IPS DF 6.9 (cell line): ENCODE measurements at regions not wholly inside any gene's neighbourhood (a gene's known extent, or its start where the extent isn't known, plus 50 kb on each side); places are given as distances from the start of the nearest gene placed in this dataset.

Source experiments
- DNase-seq: peaks from one replicate; pipeline ENCODE4 v3.0.0-alpha.2; 2013; ENCODE audit warnings: low read depth, low spot score
- H3K27ac ChIP-seq: one replicate; pipeline ENCODE4 v1.5.1; 2013; ENCODE audit warnings: low read length, control low read depth
- H3K27me3 ChIP-seq: 2 replicates; pipeline ENCODE4 v1.6.1; 2013; ENCODE audit warnings: mild to moderate bottlenecking, low read length; ENCODE audit not compliant: control insufficient read depth, insufficient read depth
- H3K36me3 ChIP-seq: 2 replicates; pipeline ENCODE4 v1.6.1; 2013; ENCODE audit warnings: low read length; ENCODE audit not compliant: control insufficient read depth, insufficient read depth
- H3K4me1 ChIP-seq: 2 replicates; pipeline ENCODE4 v1.6.1; 2013; ENCODE audit warnings: low read length; ENCODE audit not compliant: control insufficient read depth, insufficient read depth
- H3K4me3 ChIP-seq: 2 replicates; pipeline ENCODE4 v1.5.1; 2013; ENCODE audit warnings: mild to moderate bottlenecking, low read length
- H3K9me3 ChIP-seq: 2 replicates; pipeline ENCODE4 v1.6.1; 2013; ENCODE audit warnings: low read length, inconsistent platforms; ENCODE audit not compliant: control insufficient read depth, insufficient read depth
- WGBS: extraction: QIAGEN DNeasy Blood & Tissue Kit; methylation state at CpG from one replicate; pipeline ENCODE4 v1.1.7; 2013; ENCODE audit warnings: mixed read lengths, missing lambda C conversion rate; ENCODE audit not compliant: insufficient read length, insufficient coverage; 5-methylcytosine and 5-hydroxymethylcytosine counted together

DNA sequence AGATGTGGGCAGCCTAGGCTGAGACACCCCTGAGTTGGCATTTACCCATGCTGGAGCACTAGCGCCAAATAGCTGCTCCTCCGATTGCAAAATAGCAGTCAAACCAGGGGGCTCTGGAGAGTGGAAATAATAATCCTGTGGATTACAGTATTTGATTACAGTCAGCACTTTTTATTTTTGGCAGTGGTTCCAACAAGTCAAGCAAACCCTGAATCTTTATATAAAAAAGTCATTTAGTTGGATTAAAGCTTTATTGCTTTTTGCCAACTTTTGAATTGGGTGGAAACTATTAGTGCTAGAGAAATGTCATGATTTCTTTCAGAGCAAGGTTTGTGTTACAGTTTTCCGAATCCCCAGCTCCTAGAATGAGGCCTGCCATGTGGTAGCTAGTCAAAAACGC is 99.3 kb upstream of the FAM20A start:
- H3K27me3 ChIP-seq, result peaks cover 1% of the 10 kb centered on the region; the same call in 1 of the 2 replicates
- H3K27ac ChIP-seq, result no peak overlapping the region
- no peaks in the 10 kb centered on the region for H3K4me1 ChIP-seq
- DNase-seq, result no peak
- no peaks in the 10 kb centered on the region for H3K36me3 ChIP-seq
- no peaks in the 10 kb centered on the region for H3K9me3 ChIP-seq
- no CpG with 5 or more reads among the region's 4 CpGs for WGBS
- H3K4me3 ChIP-seq, result no peak overlapping the region

DNA sequence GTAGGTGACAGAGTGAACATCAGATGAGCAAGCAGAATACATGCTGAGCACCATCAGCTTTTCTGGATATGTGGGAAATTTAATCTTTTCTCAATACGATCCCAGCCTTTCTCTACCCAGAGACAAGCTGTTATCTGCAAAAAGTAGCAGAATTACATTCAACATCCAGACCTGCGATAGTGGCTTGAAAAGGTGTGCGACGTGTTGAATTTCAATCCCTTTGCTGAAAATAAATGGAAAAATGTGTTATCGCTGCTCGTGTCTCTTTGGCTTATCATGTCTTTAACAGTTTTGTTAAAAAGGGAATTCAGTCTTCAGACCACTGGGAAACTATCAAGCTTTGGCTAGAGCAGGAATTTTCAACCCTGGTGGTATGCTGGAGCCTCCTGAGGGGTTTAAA is 98.8 kb upstream of the FAM20A start:
- Histone ChIP-seq H3K4me3 (no peak overlapping the region), H3K36me3 (no peaks in the 10 kb centered on the region), H3K27me3 (peaks cover 1% of the 10 kb centered on the region; the same call in 1 of the 2 replicates), H3K4me1 (no peaks in the 10 kb centered on the region), H3K27ac (no peak overlapping the region), H3K9me3 (no peaks in the 10 kb centered on the region)
- WGBS, result no CpG with 5 or more reads among the region's 6 CpGs
- DNase-seq, result no peak

DNA sequence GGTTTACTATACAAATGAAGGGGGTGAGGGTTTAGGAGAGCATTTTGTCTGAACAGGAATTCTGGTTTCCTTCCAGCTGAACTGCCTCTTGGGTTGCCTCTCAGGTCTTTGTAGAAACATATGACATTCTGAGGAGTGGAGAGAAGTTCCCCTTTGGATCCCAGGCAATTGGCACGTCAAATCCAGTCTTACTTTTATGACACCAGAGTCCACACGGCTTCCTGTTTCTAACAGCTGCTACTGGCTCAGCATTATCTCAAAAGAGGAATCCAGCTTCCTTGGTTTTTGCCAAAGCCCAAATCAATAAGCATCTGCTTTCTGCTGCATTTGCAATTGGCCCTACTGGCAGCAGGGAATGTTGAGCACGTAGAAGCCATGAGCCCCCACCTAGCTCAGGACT is 97.6 kb upstream of the FAM20A start:
- DNase-seq, result no peak
- Histone ChIP-seq H3K27ac (no peak overlapping the region), H3K4me1 (no peaks in the 10 kb centered on the region), H3K27me3 (no peaks in the 10 kb centered on the region), H3K36me3 (no peaks in the 10 kb centered on the region), H3K9me3 (no peaks in the 10 kb centered on the region), H3K4me3 (no peak overlapping the region)
- WGBS, result no CpG with 5 or more reads among the region's 3 CpGs

DNA sequence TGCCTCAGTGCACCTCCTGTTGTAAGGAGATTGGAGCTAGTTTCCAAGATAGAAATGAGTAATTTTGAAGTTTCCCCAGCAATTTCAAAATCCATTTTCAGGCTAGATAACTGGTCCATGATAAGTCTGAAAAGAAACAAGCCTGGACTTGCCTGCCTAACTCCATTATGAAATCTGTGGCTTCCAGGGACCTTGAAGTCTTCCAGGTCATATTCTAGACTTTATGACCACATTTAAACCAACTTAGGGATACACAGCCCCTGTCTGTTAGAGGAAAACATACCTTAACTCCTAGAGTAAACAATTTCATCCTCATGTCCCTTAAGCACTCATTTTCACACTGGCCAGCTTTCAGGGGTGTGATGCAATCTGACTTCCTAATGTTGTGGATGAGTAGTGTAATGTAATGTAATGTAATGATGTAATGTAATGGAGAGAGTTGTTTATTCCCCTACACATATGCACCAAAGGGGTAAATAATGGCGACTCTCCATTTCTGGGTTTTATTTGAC is 96.7 kb upstream of the FAM20A start:
- no peak overlapping the region for H3K4me3 ChIP-seq
- H3K36me3 ChIP-seq, result no peaks in the 10 kb centered on the region
- H3K4me1 ChIP-seq, result no peaks in the 10 kb centered on the region
- no peaks in the 10 kb centered on the region for H3K27me3 ChIP-seq
- H3K27ac ChIP-seq, result no peak overlapping the region
- no CpG with 5 or more reads among the region's 1 CpG for WGBS
- DNase-seq, result no peak
- no peaks in the 10 kb centered on the region for H3K9me3 ChIP-seq

DNA sequence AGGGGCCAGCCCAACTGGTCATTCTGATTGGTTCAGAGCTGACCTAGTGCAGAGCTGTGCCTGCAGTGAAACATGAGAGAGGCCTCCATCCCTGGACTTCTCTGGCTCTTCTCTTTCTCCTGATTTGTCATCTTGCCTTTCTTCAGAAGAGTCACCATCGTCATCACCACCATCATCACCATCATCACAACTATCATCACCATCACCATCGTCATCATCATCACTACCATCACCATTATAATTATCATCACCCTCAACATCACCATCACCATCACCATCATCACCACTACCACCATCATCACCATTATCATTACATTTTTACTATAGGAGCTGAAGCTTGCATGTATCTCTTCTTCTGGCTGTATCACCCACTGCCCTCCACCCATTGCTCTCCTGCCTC is 94.5 kb upstream of the FAM20A start:
- 100% methylated on average over 1 of the region's 2 CpGs for WGBS
- Histone ChIP-seq H3K36me3 (no peaks in the 10 kb centered on the region), H3K4me3 (no peak overlapping the region), H3K27me3 (no peaks in the 10 kb centered on the region), H3K4me1 (no peaks in the 10 kb centered on the region), H3K9me3 (no peaks in the 10 kb centered on the region), H3K27ac (no peak overlapping the region)
- no peak for DNase-seq

- no peaks in the 10 kb centered on the region for H3K36me3 ChIP-seq
- no peak for DNase-seq
These were observed 93.8 kb upstream of the FAM20A start for GRCh38 chr17:68694791-68695485.

DNA sequence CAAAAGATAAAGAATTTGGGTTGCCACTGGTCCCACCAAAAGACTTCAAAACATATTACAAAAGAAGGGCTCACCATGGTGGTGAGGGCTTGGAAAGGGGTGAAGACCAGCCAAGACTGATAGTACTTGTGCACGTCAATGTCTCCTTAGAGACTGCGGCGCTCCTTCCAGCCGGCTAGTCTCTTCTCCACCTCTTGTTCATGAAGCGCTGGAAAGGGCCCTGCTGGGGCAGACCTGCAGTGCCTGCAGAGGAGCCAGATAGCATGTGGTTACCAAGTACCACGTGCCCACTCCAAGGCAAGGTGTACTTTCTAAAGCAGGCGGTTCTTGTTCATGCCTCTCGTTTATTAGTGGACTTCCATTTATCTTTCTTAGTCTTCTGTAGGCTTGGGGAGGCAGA is 92.7 kb upstream of the FAM20A start:
- Histone ChIP-seq H3K9me3 (no peaks in the 10 kb centered on the region), H3K4me1 (no peaks in the 10 kb centered on the region), H3K27me3 (no peaks in the 10 kb centered on the region), H3K27ac (no peak overlapping the region), H3K36me3 (no peaks in the 10 kb centered on the region), H3K4me3 (no peak overlapping the region)
- whole genome bisulfite sequencing, result no CpG with 5 or more reads among the region's 8 CpGs
- no peak for DNase-seq

More at GRCh38 chr17:68694791-68695485, 93.8 kb upstream of the FAM20A start:
- Histone ChIP-seq H3K4me1 (no peaks in the 10 kb centered on the region), H3K4me3 (no peak overlapping the region), H3K9me3 (no peaks in the 10 kb centered on the region), H3K27ac (no peak overlapping the region), H3K27me3 (no peaks in the 10 kb centered on the region)
- no CpG with 5 or more reads among the region's 6 CpGs for WGBS

- H3K4me1 ChIP-seq, result no peaks in the 10 kb centered on the region
- no peak for DNase-seq
- no CpG with 5 or more reads among the region's 1 CpG for WGBS
- H3K4me3 ChIP-seq, result no peak overlapping the region
- no peaks in the 10 kb centered on the region for H3K9me3 ChIP-seq
- no peaks in the 10 kb centered on the region for H3K27me3 ChIP-seq
- H3K27ac ChIP-seq, result no peak overlapping the region
- no peaks in the 10 kb centered on the region for H3K36me3 ChIP-seq
These were observed 92.3 kb upstream of the FAM20A start for GRCh38 chr17:68693466-68693865.

DNA sequence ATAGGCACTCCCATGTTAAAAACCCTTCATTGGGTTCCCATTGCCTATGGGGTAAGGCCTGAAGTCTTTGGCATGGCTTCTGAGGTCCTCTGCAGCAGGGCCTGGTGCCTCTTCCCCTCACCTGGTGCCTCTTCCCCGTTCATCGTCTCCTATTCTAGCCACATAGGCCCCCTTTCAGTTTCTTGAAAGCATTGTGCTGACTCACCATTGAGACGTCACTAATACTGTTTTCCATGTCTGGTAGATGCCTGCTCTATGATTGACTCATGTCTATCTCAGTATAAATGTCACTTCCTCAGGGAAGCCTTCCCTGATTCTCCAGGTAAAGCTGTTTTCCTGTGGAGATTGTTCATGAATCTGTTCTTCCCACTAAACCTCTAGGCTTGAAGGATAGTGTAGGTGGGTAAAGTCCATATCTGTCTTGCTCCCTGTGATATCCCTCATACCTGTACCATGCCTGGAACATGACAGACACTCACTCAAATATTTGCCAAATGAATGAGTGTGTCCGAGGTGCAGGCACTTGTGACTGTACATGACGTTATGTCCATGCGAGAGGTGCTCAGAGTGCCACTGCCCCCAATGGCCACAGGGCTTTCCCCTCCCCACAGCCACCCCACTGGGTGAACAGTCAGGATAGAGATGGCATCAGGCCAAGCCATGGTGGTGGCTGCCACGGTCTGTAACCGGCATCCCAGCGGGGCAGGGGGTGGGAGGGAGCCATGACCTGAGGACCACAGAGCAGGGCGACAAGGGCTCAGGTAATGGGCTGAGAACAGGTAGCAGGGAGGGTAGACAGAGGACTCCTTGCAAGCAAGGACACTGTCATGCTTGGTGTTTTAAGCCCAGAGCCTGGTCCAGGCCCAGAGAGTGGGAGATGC is 85.2 kb upstream of the FAM20A start:
- Histone ChIP-seq H3K27me3 (no peaks in the 10 kb centered on the region), H3K4me3 (no peak overlapping the region), H3K4me1 (no peaks in the 10 kb centered on the region), H3K27ac (no peak overlapping the region), H3K9me3 (no peaks in the 10 kb centered on the region), H3K36me3 (no peaks in the 10 kb centered on the region)
- no CpG with 5 or more reads among the region's 10 CpGs for WGBS
- no peak for DNase-seq

DNA sequence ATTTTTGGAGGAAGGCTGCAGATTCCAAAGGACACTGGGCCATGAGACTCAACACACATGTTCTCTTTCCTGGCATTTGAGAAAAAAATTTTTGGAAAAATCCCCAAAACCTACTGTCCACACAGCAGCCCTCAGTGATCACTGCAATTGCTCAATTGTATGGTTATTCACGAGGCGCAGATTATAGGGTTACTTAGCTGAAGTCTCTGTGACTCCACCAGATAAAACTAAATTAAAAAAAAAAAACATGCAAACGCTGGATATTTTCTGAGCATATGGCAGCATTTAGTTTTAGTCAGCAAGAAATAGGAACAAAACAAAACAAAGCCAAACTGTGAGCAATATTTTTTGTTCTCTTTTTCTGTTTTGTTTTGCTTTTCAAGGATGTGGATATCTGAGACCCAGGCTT is 83.8 kb upstream of the FAM20A start:
- H3K36me3 ChIP-seq, result no peaks in the 10 kb centered on the region
- WGBS, result no CpG with 5 or more reads among the region's 3 CpGs
- H3K4me3 ChIP-seq, result no peak overlapping the region
- DNase-seq, result no peak
- no peaks in the 10 kb centered on the region for H3K9me3 ChIP-seq
- H3K4me1 ChIP-seq, result no peaks in the 10 kb centered on the region
- H3K27ac ChIP-seq, result no peak overlapping the region
- no peaks in the 10 kb centered on the region for H3K27me3 ChIP-seq
